VCaP (cell line): ENCODE measurements at regions not wholly inside any gene's neighbourhood (a gene's known extent, or its start where the extent isn't known, plus 50 kb on each side); places are given as distances from the start of the nearest gene placed in this dataset.

Experiments
- H3K27ac ChIP-seq: fragments of 450-650 bp; 2 replicates; pipeline ENCODE4 v1.5.1; 2017
- TF ChIP-seq, protein P1 (sequence below): fragments of 450-650 bp; conservative IDR thresholded peaks from 2 replicates; pipeline ENCODE4 v1.5.1; 2017; ENCODE audit warnings: mild to moderate bottlenecking, moderate library complexity

DNA sequence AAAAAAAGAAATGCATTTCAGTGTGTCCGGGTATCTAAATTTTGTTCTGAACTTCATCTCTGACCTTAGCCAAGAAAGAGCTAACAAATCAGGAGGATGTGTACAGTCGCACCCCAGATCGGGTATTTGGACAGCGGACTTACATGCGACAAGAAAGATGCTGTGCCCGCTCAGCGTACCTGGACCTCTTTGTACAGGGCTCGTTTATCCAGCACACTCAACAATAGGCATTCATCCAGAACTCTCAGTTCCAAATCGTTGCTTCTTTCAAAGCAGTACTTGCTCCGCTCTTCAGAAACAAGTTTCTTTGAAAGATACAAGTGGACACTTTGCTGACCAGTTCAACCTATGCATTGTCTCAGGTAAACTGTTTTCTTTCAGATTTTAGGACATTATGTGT lies 191.7 kb downstream of the LY86 start:
- TF ChIP-seq, protein P1, sequence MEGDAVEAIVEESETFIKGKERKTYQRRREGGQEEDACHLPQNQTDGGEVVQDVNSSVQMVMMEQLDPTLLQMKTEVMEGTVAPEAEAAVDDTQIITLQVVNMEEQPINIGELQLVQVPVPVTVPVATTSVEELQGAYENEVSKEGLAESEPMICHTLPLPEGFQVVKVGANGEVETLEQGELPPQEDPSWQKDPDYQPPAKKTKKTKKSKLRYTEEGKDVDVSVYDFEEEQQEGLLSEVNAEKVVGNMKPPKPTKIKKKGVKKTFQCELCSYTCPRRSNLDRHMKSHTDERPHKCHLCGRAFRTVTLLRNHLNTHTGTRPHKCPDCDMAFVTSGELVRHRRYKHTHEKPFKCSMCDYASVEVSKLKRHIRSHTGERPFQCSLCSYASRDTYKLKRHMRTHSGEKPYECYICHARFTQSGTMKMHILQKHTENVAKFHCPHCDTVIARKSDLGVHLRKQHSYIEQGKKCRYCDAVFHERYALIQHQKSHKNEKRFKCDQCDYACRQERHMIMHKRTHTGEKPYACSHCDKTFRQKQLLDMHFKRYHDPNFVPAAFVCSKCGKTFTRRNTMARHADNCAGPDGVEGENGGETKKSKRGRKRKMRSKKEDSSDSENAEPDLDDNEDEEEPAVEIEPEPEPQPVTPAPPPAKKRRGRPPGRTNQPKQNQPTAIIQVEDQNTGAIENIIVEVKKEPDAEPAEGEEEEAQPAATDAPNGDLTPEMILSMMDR, result no peak
- H3K27ac ChIP-seq, result no peak overlapping the region

DNA sequence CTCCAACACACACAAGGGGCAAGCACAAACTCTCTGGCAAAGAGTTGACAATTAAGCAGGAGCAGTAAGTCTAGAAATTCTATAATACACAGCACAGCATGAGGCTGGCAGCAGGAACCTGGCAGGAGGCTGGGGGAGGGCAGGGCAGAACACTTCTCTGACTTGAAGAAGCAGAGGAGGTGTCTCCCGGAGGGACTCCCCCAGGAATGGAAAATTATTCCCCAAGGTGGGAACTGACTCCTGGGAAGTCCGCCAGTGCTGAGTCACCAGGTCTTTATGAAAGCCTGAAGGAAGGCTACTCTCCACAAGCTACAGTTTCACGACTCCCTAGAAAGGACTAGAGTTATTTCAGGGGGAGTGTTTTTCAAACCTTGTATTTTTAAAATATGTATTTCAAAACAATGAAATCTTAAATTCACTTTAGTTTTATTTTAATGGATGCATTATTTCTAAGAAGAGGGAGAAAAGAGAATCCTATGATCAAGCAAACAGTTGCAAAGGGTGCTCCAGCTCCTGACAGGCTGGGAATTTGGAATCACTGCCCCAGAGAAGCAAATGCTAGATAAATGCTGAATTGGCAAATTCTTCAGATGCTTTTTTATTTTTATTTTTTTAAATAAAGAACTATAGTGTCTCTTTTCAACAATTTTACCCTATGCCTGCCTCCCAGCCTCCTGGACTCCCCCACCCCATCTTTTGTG lies 192.8 kb downstream of the LY86 start:
- no peak overlapping the region for H3K27ac ChIP-seq
- TF ChIP-seq, protein P1, result no peak

DNA sequence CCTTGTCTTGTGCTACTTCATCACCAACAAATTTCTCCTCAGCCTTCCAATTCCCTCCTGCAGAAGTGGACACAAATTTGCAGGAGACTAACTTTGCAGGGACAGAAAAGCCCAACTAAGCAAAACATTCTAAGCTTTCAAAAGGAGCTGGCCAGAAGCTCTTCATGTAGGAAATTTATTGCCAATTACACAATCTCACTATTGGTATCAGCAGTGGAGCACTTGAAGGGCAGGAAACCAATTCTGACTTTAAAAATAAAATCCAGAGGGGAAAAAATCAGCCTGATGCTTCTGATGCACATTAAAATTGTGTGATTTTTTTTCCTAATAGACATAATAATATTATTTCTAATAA lies 193.3 kb downstream of the LY86 start:
- TF ChIP-seq, protein P1, result no peak

DNA sequence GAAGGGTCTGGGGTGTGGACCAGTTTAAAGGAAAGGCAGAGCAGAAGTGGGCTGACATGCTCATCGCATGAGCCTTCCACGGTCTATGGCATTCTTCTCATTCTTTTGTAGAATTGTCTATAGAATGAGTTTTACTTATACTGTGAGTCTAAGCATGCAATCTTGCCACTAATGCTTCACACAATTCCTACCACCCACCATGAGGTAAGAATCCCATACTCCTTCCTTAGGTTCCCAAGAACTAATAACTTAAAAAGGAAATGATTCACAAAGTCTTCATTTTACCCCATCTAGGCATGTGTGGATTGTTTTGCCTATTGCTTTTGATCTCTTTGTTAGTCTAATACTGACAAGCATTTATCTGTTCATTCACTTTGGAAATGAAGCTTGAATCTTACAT lies 195.2 kb downstream of the LY86 start:
- TF ChIP-seq, protein P1, result no peak
- H3K27ac ChIP-seq, result no peak overlapping the region

More for the DNA sequence above, 193.3 kb downstream of the LY86 start:
- H3K27ac ChIP-seq, result no peak overlapping the region

DNA sequence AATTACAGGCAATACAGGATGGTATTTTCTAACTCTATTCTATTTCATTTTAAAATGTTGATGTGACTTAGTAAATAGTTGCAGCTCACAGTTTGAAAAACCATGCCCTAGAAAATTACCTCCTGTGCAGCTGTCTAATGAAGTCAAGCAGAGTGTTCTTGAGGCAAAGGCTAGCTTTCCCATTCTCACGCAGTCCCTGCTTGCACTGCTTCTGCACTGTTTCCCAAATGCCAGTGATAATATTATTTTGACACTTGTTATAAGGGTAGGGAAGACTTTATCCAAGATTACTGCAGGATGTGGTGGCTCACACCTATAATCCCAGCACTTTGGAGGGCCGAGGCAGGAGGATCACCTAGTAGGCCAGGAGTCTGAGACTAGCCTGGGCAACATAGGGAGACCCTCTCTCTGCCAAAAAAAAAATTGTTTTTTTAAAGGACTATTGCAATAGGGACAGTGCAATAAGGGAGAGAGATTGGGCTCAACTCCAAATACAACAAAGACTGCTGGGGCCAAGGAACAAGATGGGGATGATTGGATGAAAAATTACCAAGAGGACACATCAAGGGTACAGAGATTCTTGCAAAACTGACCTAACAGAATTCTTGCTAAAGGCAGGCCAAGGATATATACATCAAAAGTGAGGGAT lies 196.1 kb downstream of the LY86 start:
- no peak overlapping the region for H3K27ac ChIP-seq
- TF ChIP-seq, protein P1, result no peak

DNA sequence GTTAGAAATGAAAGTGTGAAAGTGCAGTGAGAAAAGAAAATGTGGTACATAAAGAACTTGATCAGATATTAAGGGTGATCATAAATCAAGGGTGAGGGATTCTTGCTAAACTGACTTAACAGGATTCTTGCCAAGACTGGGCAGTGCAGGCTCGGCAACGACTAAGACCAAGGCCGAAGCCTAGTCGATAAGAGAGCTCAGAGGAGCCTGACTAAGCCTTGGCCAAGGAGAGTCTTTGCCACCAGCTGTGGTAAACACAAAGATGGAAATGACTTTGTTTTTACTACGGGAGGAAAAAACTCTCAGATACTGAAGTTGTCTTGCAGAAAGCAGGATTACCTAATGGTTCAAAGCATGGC lies 196.6 kb downstream of the LY86 start:
- no peak overlapping the region for H3K27ac ChIP-seq

DNA sequence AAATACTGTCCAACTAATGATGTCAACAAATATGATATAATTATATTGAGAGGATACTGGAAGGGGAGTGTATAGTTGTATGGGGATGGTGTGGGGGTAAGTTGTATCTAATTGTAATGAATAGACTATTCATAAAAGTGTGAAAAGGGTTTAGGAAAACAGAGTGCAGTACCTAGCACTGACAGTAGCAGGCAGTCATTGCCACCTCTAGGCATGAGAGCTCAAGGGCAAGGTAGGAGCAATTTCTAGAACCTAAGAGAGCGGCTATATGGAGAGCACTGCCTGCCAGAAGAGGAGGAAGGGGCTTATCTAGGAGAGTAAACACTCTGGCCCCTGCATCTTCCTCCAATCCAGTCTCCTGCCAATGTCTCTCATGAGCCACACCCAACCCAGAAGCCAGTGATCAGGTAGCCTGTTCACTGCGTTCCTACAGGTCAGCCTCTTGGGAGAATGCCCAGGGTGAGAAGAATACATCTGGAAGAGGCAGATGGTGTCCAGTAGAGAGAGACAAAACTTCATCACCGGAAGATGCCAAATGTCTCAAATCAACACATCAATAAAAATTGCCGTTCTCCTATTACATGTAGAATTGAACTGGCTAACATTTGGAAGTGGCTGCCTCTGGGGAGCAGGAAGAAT lies 200.0 kb downstream of the LY86 start:
- H3K27ac ChIP-seq, result no peak overlapping the region
- TF ChIP-seq, protein P1, result peak; percentile 26; the same call in 1 of the 2 replicates

More for the DNA sequence above, 196.6 kb downstream of the LY86 start:
- TF ChIP-seq, protein P1, result no peak
